HepG2 (cell line): ENCODE measurements at regions not wholly inside any gene's neighbourhood (a gene's known extent, or its start where the extent isn't known, plus 50 kb on each side); places are given as distances from the start of the nearest gene placed in this dataset.

Experiments
- CBX5 ChIP-seq: sonication (generic); formaldehyde crosslinking; IDR thresholded peaks from 2 replicates; pipeline ENCODE4 v1.4.0; 2020; ENCODE audit warnings: missing genetic modification reagents, borderline replicate concordance
- CTCF ChIP-seq: sonication (generic); formaldehyde crosslinking; IDR thresholded peaks from 2 replicates; pipeline ENCODE4 v1.5.0; 2020; ENCODE audit warnings: mild to moderate bottlenecking, missing genetic modification reagents, moderate library complexity
- EP300 ChIP-seq, 3 experiments: sonication (generic) in 1 of 3; formaldehyde crosslinking in 1 of 3; IDR thresholded peaks; 2 replicates each; pipeline versions ENCODE4 v1.5.1 to v1.6.1; 2011 to 2020; ENCODE audit warnings: low read depth in 2 of 3, low read length in 2 of 3, borderline replicate concordance in 1 of 3, improper control_type of control experiment in 1 of 3, mild to moderate bottlenecking in 1 of 3, missing genetic modification reagents in 1 of 3, moderate library complexity in 1 of 3
- KDM5A ChIP-seq: fragments of 200-600 bp; sonication (generic); IDR thresholded peaks from 2 replicates; pipeline ENCODE4 v1.7.0; 2018; ENCODE audit warnings: antibody characterized with exemption, mild to moderate bottlenecking, low read length, borderline replicate concordance
- KLF16 ChIP-seq, 2 experiments: sonication (generic) in 1 of 2; formaldehyde crosslinking in 1 of 2; IDR thresholded peaks; 2 replicates each; pipeline versions ENCODE4 v1.6.1 to v1.8.0; 2016 to 2023; ENCODE audit warnings: missing genetic modification reagents in 2 of 2, missing compliant biosample characterization in 1 of 2
- MTF2 ChIP-seq: sonication (generic); formaldehyde crosslinking; IDR thresholded peaks from 2 replicates; pipeline ENCODE4 v1.5.0; 2020; ENCODE audit warnings: missing genetic modification reagents, borderline replicate concordance
- POLR2AphosphoS5 ChIP-seq: IDR thresholded peaks from 2 replicates; pipeline ENCODE4 v1.6.1; 2012; ENCODE audit warnings: low read depth, low read length
- RFXAP ChIP-seq: sonication (generic); formaldehyde crosslinking; IDR thresholded peaks from 2 replicates; pipeline ENCODE4 v1.4.0; 2020; ENCODE audit warnings: missing genetic modification reagents, borderline replicate concordance
- SETDB1 ChIP-seq: sonication (generic); formaldehyde crosslinking; IDR thresholded peaks from 2 replicates; pipeline ENCODE4 v1.5.1; 2020; ENCODE audit warnings: missing genetic modification reagents, mild to moderate bottlenecking, borderline replicate concordance
- SMARCE1 ChIP-seq: fragments of 450-650 bp; IDR thresholded peaks from 2 replicates; pipeline ENCODE4 v1.6.1; 2017; ENCODE audit warnings: borderline replicate concordance
- TAF1 ChIP-seq: sonication (generic); formaldehyde crosslinking; IDR thresholded peaks from 2 replicates; pipeline ENCODE4 v1.4.0; 2020; ENCODE audit warnings: missing genetic modification reagents
- ZNF770 ChIP-seq: sonication (generic); formaldehyde crosslinking; IDR thresholded peaks from 2 replicates; pipeline ENCODE4 v1.5.0; 2020; ENCODE audit warnings: mild to moderate bottlenecking, missing genetic modification reagents

GRCh38 chr1:115222616-115223402 lies 115.2 kb downstream of the NGF start:
- TF ChIP-seq EP300 (IDR thresholded peaks at IDR 0.05; ENCODE audit: low read depth in 2 of 2, low read length in 2 of 2) = no peak
- TF ChIP-seq EP300 (CRISPR knock-in tag; IDR thresholded peaks at IDR 0.05; ENCODE audit: borderline replicate concordance) = no peak
- TF ChIP-seq SETDB1 (CRISPR knock-in tag) = no peak
- TF ChIP-seq RFXAP (CRISPR knock-in tag) = no peak
- TF ChIP-seq POLR2AphosphoS5 = no peak
- no peak for TF ChIP-seq ZNF770 (CRISPR knock-in tag)
- no peak for TF ChIP-seq KDM5A
- TF ChIP-seq TAF1 (CRISPR knock-in tag) = no peak
- no peak for TF ChIP-seq CTCF (CRISPR knock-in tag)
- TF ChIP-seq MTF2 (CRISPR knock-in tag) = no peak
- no peak for TF ChIP-seq CBX5 (CRISPR knock-in tag)
- no peak for TF ChIP-seq KLF16 (CRISPR knock-in tag; IDR thresholded peaks at IDR 0.05)
- TF ChIP-seq SMARCE1 = no peak
